IPS DF 19.7 (cell line): ENCODE measurements at regions not wholly inside any gene's neighbourhood (a gene's known extent, or its start where the extent isn't known, plus 50 kb on each side); places are given as distances from the start of the nearest gene placed in this dataset.
"Not testable (repeated sequence)": the region's sequence is repeated elsewhere in the genome, so short reads cannot be mapped to it uniquely, and the experiment has no call there.

Experiments used
- DNase-seq: peaks from one replicate; pipeline ENCODE4 v3.0.0-alpha.2; 2013; ENCODE audit warnings: low read depth, low spot score

DNA sequence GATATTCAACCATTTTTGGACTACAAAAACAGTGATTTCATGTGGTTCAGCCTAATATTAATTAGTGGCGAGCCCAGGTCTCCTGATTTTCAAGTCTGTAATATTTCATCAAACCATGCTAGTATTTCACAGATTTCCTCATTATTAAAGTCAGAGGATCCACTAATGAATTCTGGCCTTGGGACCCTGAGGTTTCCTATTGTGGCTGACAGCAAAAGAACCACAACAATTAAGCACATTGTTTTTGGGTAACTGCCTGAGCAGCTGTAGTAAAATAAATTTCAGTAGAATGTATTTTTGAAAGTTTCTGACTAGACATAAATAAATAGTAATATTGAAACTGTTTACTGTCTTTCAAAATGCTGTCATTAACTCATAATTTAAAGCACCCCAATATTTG lies 630.7 kb upstream of the MMS22L start:
- no peak for DNase-seq

GRCh38 chr6:97914912-97915311 lies 631.9 kb upstream of the MMS22L start:
- no peak for DNase-seq

DNA sequence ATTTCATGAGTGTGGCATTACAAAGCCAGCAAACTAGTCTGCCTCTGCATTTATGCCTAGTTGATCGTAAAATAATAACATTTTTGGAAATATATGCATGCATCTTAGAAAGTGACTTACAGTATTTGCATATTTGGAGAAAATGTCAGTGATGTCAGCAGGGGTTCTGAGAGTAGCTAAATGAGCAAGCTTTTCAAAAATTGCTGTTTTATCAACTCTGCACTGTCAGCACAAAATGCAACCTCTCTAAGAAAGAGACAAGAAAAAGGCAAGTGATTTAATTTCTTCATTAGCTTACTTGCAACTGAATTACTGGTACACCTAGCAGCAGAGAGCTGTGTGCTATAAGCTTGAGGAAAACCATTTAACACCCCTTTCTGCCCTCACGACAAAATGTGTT lies 632.5 kb upstream of the MMS22L start:
- no peak for DNase-seq

DNA sequence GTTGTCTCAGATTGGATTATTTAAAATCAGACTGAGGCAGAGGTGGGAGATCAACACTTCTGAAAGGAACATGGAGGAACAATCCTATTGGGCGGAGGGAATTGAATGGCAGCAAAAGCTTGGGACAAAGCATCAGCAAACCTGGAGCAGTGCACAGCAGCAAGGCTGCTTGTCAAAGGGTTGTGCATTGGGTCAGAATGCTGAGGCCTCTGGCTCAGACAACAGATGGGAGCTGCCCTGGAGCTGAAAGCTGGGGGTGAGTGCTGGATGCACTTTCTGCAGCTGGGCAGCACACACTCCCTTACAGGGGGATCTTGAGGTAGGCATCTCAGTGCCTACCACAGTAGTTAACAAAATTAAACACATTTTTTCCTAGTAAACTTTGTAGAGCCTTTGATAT lies 634.4 kb upstream of the MMS22L start:
- no peak for DNase-seq

DNA sequence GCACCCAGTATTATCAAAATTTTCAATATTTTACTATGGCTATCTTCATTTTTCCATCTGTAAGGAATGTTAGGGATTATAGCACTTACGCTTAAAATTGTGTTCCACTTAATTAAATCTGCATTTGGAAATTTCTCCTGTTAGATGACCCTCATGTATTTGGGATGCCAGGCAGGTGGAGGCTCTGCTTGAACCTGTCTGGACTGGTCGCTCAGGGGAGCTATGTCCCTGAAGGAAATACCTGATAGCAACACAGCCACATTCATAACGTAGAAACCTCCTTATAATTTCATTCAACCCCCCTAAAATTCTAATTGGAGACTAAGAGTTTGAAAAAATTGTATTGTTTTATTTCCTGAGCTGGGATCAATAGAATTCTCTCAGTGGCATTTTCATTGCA lies 636.0 kb upstream of the MMS22L start:
- no peak for DNase-seq

- DNase-seq: no peak
Observed at GRCh38 chr6:97919631-97920030, 636.6 kb upstream of the MMS22L start.

DNA sequence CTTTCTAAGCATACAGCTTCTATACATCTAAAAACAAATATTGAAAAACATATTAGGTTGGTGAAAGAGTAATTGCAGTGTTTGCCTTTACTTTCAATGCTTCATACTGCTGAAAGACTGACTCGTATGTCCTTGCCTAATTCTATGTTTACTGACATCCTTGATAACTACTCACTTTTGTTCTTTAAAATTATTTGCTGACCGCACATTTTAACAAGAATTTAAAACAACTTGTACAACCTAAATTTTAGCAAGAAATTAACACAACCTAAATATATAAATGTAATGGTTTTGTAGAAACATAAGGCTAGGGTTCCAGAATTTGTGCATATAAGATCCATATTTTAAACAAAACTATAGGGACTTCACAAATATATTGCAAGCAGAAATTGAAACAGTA lies 640.2 kb upstream of the MMS22L start:
- no peak for DNase-seq

- peak; percentile 9 for DNase-seq
Observed at GRCh38 chr6:97925504-97925903, 642.5 kb upstream of the MMS22L start.

DNA sequence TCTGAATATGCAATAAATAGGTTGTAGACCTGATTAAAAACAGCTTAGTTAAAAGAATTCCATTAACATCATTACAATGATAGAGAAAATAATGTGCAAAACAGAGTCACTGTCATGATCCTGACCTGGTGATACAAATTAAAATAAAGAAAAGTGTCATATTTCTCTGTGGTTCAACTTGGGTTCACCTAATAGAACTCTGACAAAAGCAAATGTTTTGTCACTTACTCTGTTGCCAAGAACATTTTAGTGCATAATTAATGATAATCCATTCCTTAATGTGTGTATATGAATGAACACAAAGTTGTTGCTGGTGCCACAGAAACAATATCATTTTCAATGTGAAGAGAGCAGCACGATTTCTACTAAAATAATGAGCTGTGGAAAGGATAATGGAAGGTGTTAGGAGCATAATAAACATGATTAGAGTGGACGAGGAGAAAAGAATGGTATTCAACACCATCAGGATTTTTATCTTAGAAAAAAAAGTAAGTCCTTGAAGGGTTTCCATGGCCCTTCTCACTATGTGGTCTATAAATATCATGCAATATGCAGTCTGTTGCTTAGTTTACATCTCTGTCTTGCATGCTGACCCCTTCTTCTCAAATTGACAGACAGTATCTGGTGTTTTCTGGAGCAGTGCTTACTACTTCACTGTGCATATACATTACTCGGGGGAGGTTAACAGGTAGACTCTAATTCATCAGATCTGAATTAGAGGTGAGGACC lies 656.6 kb upstream of the MMS22L start:
- DNase-seq: no peak

DNA sequence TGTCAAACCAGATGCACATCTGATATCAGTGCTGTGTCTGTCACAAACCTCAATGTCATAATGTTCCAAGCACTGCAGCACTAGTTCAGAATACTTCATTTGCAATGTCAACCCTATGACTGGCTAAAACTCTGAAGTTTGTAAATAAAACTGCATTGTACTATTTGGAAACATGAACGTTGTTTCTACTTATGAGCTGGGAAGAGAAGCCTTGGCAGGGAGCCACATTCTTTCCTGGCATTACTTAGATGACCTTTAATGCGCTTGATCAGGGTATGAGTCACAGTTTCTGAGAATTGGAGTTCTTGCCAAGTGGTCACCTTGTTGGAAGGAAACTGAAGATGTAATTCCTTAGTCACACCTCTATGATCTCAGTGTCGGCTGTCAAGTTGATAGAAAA lies 664.8 kb upstream of the MMS22L start:
- no peak for DNase-seq

- DNase-seq: no peak
Observed at GRCh38 chr6:97958134-97958533, 675.1 kb upstream of the MMS22L start.

DNA sequence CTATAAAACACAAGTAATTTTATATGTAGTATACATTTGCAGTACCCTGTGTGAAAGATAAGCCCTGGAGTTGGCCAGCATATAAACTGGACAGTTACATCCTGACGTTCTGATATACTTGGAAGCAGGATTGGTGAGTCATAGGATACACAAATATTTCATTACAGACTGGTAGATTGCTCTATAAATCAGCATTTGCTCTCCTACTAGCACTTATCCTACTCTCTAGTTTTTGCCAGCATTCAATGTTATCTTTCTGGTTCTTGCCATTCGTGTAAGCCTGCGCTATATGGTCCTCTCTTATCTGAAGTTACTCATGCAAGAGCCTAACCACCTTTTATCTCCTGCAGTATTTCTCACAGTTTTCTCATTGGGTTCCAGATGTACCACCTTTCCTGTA lies 680.2 kb upstream of the MMS22L start:
- no peak for DNase-seq

DNA sequence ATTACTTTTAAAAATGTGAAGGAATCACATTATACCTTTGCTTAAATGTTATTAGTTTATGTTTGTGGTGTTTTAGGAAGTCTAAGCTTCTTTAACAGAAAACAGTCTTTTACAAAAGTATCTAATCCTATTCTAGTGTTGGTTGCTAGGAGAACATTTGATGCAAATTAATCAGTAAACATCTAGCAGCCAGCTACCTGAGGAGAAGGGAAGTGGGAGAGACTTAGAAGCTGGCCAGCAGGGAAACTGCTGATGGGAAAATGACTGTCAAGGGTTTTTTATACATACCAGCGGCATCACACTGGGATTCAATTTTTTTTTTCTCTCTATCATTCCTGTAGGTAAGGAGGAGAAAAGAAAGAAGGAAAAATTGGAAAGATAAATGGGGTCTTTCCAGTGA lies 686.0 kb upstream of the MMS22L start:
- DNase-seq: no peak

DNA sequence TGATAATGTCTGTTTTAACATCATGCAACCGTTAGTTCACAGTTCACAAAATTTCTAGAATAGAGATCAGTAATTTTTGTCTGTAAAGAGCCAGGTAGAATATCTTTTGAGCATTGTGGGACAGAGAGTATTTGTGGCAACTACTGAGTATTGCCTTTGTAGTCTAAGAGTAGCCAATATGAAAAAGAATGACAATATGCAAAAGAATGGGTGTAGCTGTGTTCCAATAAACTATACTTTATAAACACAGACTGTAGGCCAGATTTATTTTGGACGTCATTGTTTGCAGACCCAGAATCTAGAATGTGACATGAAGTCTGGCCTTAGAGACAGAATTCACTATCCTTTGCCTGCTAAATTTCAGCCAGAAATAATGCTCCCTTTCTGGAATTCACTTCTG lies 694.1 kb upstream of the MMS22L start:
- DNase-seq: no peak

- no peak for DNase-seq
Observed at GRCh38 chr6:97978855-97979271, 695.8 kb upstream of the MMS22L start.

GRCh38 chr6:97979285-97979684 lies 696.3 kb upstream of the MMS22L start:
- DNase-seq: not testable (repeated sequence)

- no peak for DNase-seq
Observed at GRCh38 chr6:97989451-97989850, 706.4 kb upstream of the MMS22L start.

DNA sequence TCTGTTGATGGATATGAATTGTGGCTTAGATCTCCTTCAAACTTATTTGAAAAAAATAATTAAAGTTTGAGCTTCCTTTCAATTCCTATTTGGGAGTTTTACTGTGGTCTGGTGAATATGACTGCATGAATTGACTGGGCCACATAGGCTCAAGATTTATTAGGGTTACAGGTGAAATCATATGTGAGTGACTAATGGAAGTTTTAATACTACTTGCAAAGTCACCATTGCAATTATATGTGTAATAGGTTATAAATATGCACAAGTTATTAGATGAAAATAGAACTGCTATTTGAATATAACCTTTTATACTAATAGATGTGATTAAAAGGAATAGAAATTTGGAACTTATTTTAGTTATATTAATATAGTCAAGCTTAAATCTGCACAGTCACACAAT lies 712.1 kb upstream of the MMS22L start:
- DNase-seq: no peak

GRCh38 chr6:98002678-98003077 lies 719.7 kb upstream of the MMS22L start:
- no peak for DNase-seq

- DNase-seq: no peak
Observed at GRCh38 chr6:98014442-98015201, 731.6 kb upstream of the MMS22L start.

GRCh38 chr6:98016565-98016964 lies 733.5 kb upstream of the MMS22L start:
- DNase-seq: no peak

DNA sequence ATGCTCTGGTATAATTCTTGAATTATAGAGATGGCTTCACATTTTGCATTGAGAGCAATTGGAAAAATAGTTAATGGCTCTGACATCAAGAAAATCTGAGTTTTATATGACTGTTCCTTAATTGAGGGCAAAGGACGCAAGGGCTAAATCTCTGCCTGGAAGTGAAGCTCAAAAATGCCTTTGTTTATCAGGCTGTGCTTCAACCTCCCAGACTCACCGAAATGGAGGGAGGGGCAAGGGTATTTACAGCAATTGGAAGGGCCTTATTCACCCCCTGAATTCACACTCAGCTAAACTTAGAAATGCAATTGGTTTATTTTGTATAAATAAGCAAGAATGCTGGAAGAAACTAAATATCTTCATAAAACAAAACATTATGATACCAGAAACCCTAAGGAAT lies 737.2 kb upstream of the MMS22L start:
- no peak for DNase-seq

DNA sequence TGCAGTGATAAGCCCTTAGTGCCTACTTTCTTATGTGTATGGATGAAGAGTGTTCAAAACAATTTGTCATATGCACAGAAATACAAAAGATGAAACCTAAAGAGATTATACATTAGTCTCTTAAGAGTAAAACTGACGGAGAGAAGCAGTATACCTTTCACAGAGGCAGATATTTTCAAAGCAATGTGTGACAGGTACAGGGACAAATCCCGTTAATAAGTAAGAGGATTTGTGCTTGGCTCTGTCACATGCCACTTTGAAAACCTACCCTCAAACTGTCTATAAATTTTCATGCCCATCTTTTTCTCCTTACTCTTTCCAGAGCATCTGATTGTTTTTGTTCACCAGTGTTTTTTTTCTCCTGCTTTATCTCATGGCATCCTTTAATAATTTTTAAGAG lies 741.3 kb upstream of the MMS22L start:
- no peak for DNase-seq
